ENCODE measurements at regions not wholly inside any gene's neighbourhood (a gene's known extent, or its start where the extent isn't known, plus 50 kb on each side); places are given as distances from the start of the nearest gene placed in this dataset.

DNA sequence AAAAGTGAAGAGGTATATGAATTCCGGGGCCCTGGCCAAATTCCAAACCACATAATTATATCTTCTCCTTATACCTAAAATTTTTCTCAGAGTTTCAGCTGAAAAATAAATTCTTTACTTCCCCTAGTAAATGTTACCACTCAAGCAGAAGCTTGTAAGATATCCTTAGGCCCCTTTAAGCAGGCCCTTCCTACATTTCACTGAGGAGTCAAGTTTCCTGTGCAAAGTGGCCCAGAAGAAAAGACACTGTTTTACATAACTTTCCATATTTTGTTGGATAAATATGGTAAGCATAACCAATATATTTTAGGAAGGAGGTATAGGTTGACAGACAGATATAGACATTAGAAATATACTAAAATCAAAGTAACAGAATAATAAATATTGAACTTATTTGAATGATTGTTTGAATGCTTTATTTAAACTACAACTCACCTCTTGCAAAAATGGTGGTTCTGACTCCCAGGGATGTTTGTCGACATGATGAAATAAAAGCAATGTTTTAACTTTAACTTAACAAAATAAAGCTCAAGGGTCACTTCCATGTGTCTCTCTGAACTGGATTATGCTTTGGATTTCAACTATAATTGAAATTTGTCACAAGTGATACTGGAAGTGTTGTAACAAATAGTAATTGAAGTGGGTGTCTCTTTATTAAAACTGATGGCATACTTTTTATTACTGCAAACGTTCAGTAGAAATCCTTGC, 141.2 kb downstream of the SPRY2 start:
- no peak for TF ChIP-seq POLR2AphosphoS5 (IDR thresholded peaks at IDR 0.05)
- TF ChIP-seq, protein P1, sequence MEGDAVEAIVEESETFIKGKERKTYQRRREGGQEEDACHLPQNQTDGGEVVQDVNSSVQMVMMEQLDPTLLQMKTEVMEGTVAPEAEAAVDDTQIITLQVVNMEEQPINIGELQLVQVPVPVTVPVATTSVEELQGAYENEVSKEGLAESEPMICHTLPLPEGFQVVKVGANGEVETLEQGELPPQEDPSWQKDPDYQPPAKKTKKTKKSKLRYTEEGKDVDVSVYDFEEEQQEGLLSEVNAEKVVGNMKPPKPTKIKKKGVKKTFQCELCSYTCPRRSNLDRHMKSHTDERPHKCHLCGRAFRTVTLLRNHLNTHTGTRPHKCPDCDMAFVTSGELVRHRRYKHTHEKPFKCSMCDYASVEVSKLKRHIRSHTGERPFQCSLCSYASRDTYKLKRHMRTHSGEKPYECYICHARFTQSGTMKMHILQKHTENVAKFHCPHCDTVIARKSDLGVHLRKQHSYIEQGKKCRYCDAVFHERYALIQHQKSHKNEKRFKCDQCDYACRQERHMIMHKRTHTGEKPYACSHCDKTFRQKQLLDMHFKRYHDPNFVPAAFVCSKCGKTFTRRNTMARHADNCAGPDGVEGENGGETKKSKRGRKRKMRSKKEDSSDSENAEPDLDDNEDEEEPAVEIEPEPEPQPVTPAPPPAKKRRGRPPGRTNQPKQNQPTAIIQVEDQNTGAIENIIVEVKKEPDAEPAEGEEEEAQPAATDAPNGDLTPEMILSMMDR (IDR thresholded peaks at IDR 0.05 in 8 of 11, conservative IDR thresholded peaks at IDR 0.05 in 3 of 11) = no peak
- TF ChIP-seq POLR2A (IDR thresholded peaks at IDR 0.05) = no peak

All from spleen (tissue), 7 donors.